SU-DHL-6 (cell line): ENCODE measurements at regions not wholly inside any gene's neighbourhood (a gene's known extent, or its start where the extent isn't known, plus 50 kb on each side); places are given as distances from the start of the nearest gene placed in this dataset.

Experiments used
- H2AFZ ChIP-seq: fragments of 200-600 bp; sonication (generic); 2 replicates; pipeline ENCODE4 v1.6.1; 2014; ENCODE audit warnings: low read depth, mild to moderate bottlenecking, moderate library complexity, mixed read lengths, antibody characterized with exemption, low read length; ENCODE audit not compliant: severe bottlenecking
- H3F3A ChIP-seq: fragments of 200-600 bp; shearing (Covaris generic); 2 replicates; pipeline ENCODE4 v1.6.0; 2016; ENCODE audit warnings: antibody characterized with exemption, mild to moderate bottlenecking; ENCODE audit not compliant: insufficient read depth
- H3K27ac ChIP-seq: fragments of 200-600 bp; sonication (generic); 2 replicates; pipeline ENCODE4 v1.5.1; 2016; ENCODE audit warnings: low read depth, mild to moderate bottlenecking, low read length, moderate library complexity, mixed read lengths
- H3K27me3 ChIP-seq: fragments of 200-600 bp; sonication (generic), shearing (Covaris generic); 2 replicates; pipeline ENCODE4 v1.6.0; 2014; ENCODE audit warnings: mild to moderate bottlenecking, low read length
- H3K36me3 ChIP-seq: fragments of 200-600 bp; sonication (generic); 2 replicates; pipeline ENCODE4 v1.6.1; 2014; ENCODE audit warnings: mild to moderate bottlenecking, low read length, mixed read lengths
- H3K4me2 ChIP-seq: fragments of 300-600, 200-600 bp; shearing (Covaris generic), sonication (generic); 2 replicates; pipeline ENCODE4 v1.6.0; 2014; ENCODE audit warnings: low read length, low read depth, mild to moderate bottlenecking; ENCODE audit not compliant: poor library complexity, severe bottlenecking
- H3K4me3 ChIP-seq: fragments of 200-600 bp; sonication (generic); 2 replicates; pipeline ENCODE4 v1.5.1; 2014; ENCODE audit warnings: antibody characterized with exemption, low read length, mild to moderate bottlenecking, mixed read lengths; ENCODE audit not compliant: insufficient read depth, poor library complexity, severe bottlenecking
- H3K79me2 ChIP-seq: fragments of 200-600 bp; sonication (generic); 2 replicates; pipeline ENCODE4 v1.6.1; 2014; ENCODE audit warnings: mild to moderate bottlenecking, low read length, moderate library complexity; ENCODE audit not compliant: insufficient read depth
- H3K9ac ChIP-seq: fragments of 200-600 bp; sonication (generic); 2 replicates; pipeline ENCODE4 v1.7.0; 2014; ENCODE audit warnings: mild to moderate bottlenecking, low read length
- H3K9me2 ChIP-seq: fragments of 200-600 bp; sonication (generic); replicated peaks from 2 replicates; pipeline ENCODE4 v1.6.1; 2014; ENCODE audit warnings: low read length; ENCODE audit not compliant: insufficient read depth
- H3K9me3 ChIP-seq: fragments of 200-600 bp; sonication (generic); 2 replicates; pipeline ENCODE4 v1.6.1; 2014; ENCODE audit warnings: low read length, mixed read lengths; ENCODE audit not compliant: insufficient read depth
- H4K20me1 ChIP-seq: fragments of 200-600 bp; sonication (generic); 2 replicates; pipeline ENCODE4 v1.6.1; 2014; ENCODE audit warnings: low read depth, mild to moderate bottlenecking, antibody characterized with exemption, low read length, moderate library complexity, mixed read lengths
- CTCF ChIP-seq: fragments of 200-600 bp; sonication (generic); IDR thresholded peaks from one replicate; pipeline ENCODE4 v1.5.1; 2017; ENCODE audit warnings: antibody characterized with exemption, mild to moderate bottlenecking, low read length, moderate library complexity; ENCODE audit not compliant: insufficient read depth, poor library complexity, severe bottlenecking
- EZH2phosphoT487 ChIP-seq: fragments of 200-600 bp; sonication (generic), shearing (Covaris generic); conservative IDR thresholded peaks from 2 replicates; pipeline ENCODE4 v1.6.1; 2018; ENCODE audit warnings: mild to moderate bottlenecking, antibody characterized with exemption, low read length, moderate library complexity, mixed read lengths

- Histone ChIP-seq H3K27me3 (no peaks in the 10 kb centered on the region), H3F3A (no peaks in the 10 kb centered on the region), H3K9me2 (no peaks in the 10 kb centered on the region), H4K20me1 (no peaks in the 10 kb centered on the region), H3K9me3 (no peaks in the 10 kb centered on the region), H3K4me2 (no peak overlapping the region), H3K27ac (no peak overlapping the region), H3K79me2 (no peaks in the 10 kb centered on the region), H3K4me3 (no peak overlapping the region), H3K9ac (no peak overlapping the region), H2AFZ (no peak overlapping the region), H3K36me3 (no peaks in the 10 kb centered on the region)
- TF ChIP-seq EZH2phosphoT487: no peak
- no peak for TF ChIP-seq CTCF
These were observed 99.8 kb downstream of the METTL4 start for GRCh38 chr18:2471523-2471922.

- Histone ChIP-seq H3K9ac (no peak overlapping the region), H4K20me1 (no peaks in the 10 kb centered on the region), H3K9me2 (no peaks in the 10 kb centered on the region), H3K79me2 (no peaks in the 10 kb centered on the region), H3K27me3 (no peaks in the 10 kb centered on the region), H3K4me2 (no peak overlapping the region), H2AFZ (no peak overlapping the region), H3K4me3 (no peak overlapping the region), H3F3A (no peaks in the 10 kb centered on the region), H3K36me3 (no peaks in the 10 kb centered on the region), H3K9me3 (no peaks in the 10 kb centered on the region), H3K27ac (no peak overlapping the region)
- no peak for TF ChIP-seq EZH2phosphoT487
- TF ChIP-seq CTCF: no peak
These were observed 92.6 kb downstream of the METTL4 start for GRCh38 chr18:2478662-2479061.

- Histone ChIP-seq H2AFZ (no peak overlapping the region), H3K27ac (no peak overlapping the region), H3K36me3 (no peaks in the 10 kb centered on the region), H3K79me2 (no peaks in the 10 kb centered on the region), H3K9me3 (no peaks in the 10 kb centered on the region), H3K9me2 (no peaks in the 10 kb centered on the region), H3F3A (no peaks in the 10 kb centered on the region), H3K4me2 (no peak overlapping the region), H3K4me3 (no peak overlapping the region), H3K9ac (no peak overlapping the region), H4K20me1 (no peaks in the 10 kb centered on the region), H3K27me3 (no peaks in the 10 kb centered on the region)
- TF ChIP-seq EZH2phosphoT487: no peak
- no peak for TF ChIP-seq CTCF
These were observed 90.8 kb downstream of the METTL4 start for GRCh38 chr18:2480536-2480935.
